ENCODE measurements at regions not wholly inside any gene's neighbourhood (a gene's known extent, or its start where the extent isn't known, plus 50 kb on each side); places are given as distances from the start of the nearest gene placed in this dataset.

GRCh38 chr16:85514295-85514597 lies 98.9 kb upstream of the GSE1 start:
- Histone ChIP-seq H2AFZ (ENCODE audit: low read depth) (no peak overlapping the region; the same call in 1 of the 2 replicates), H3K9me2 (no peaks in the 10 kb centered on the region), H3K9me3 (no peaks in the 10 kb centered on the region), H3K4me3 (ENCODE audit: low read depth in 2 of 2, low read length in 1 of 2) (0 out of 4 replicates have a peak overlapping the region, but pooled peaks of 1 of the 2 experiments have one; percentile 9), H3K4me1 (ENCODE audit: control insufficient read depth in 1 of 2, insufficient read depth in 2 of 2, low read depth in 1 of 2, low read length in 1 of 2) (peaks cover 25 to 48% of the 10 kb centered on the region in 2 experiments; a peak in 3 of 4 replicates), H3K4me2 (peak overlapping the region; percentile 63), H3K79me2 (ENCODE audit: insufficient read depth) (no peaks in the 10 kb centered on the region), H3K27ac (ENCODE audit: low read depth in 2 of 2, low read length in 1 of 2) (peak overlapping the region; percentile 68 to 81), H3K36me3 (replicated peaks in 1 of 2; ENCODE audit: control insufficient read depth in 1 of 2, insufficient read depth in 2 of 2, low read length in 1 of 2) (no peaks in the 10 kb centered on the region), H4K20me1 (ENCODE audit: insufficient read depth) (no peaks in the 10 kb centered on the region), H3K9ac (peak overlapping the region; percentile 20; the same call in 1 of the 2 replicates), H3F3A (replicated peaks; ENCODE audit: insufficient read depth) (no peaks in the 10 kb centered on the region), H3K27me3 (ENCODE audit: insufficient read depth) (no peaks in the 10 kb centered on the region)
- TF ChIP-seq NFIC (IDR thresholded peaks at IDR 0.05; ENCODE audit: borderline replicate concordance), result peak; percentile 81
- TF ChIP-seq FOXJ3 (CRISPR knock-in tag; IDR thresholded peaks at IDR 0.05), result 0 out of 2 replicates have a peak, but pooled peaks have one; percentile 27
- TF ChIP-seq POLR2AphosphoS5 (IDR thresholded peaks at IDR 0.05; ENCODE audit: low read depth, low read length), result no peak
- peak; percentile 50; the same call in 1 of the 2 replicates for TF ChIP-seq PBX3 (IDR thresholded peaks at IDR 0.05)
- TF ChIP-seq EZH2phosphoT487 (IDR thresholded peaks at IDR 0.05; ENCODE audit: borderline replicate concordance, low read depth), result no peak
- POLR2A ChIA-PET, result interaction anchor here (0.5 to 1.8 kb wide), 2 partner anchors 27 to 100 kb away, joined by 3 to 4 read pairs; no protein-coding TSS in a partner anchor
- DNase-seq, result no peak
- WGBS (ENCODE audit: low lambda C conversion rate), result 6% methylated on average over 5 of the region's 8 CpGs
- CTCF ChIA-PET, result interaction anchor here (1.1 to 3.3 kb wide), 8 partner anchors 12 to 96 kb away, joined by 3 to 16 read pairs (median 4); no protein-coding TSS in a partner anchor

- Histone ChIP-seq H3K9ac (peak overlapping the region; percentile 55; the same call in 1 of the 2 replicates), H3K79me2 (ENCODE audit: insufficient read depth) (no peaks in the 10 kb centered on the region), H3K9me2 (no peaks in the 10 kb centered on the region), H3K4me2 (peak overlapping the region; percentile 63), H3K36me3 (replicated peaks in 1 of 2; ENCODE audit: control insufficient read depth in 1 of 2, insufficient read depth in 2 of 2, low read length in 1 of 2) (no peaks in the 10 kb centered on the region), H4K20me1 (ENCODE audit: insufficient read depth) (no peaks in the 10 kb centered on the region), H3F3A (replicated peaks; ENCODE audit: insufficient read depth) (no peaks in the 10 kb centered on the region), H3K9me3 (no peaks in the 10 kb centered on the region), H3K27me3 (ENCODE audit: insufficient read depth) (no peaks in the 10 kb centered on the region), H2AFZ (ENCODE audit: low read depth) (no peak overlapping the region; the same call in 1 of the 2 replicates), H3K4me1 (ENCODE audit: control insufficient read depth in 1 of 2, insufficient read depth in 2 of 2, low read depth in 1 of 2, low read length in 1 of 2) (peaks cover 25 to 48% of the 10 kb centered on the region in 2 experiments; a peak in 3 of 4 replicates), H3K27ac (ENCODE audit: low read depth in 2 of 2, low read length in 1 of 2) (peak overlapping the region; percentile 68 to 81), H3K4me3 (ENCODE audit: low read depth in 2 of 2, low read length in 1 of 2) (peak overlapping the region in 1 of 2 experiments; percentile 9; a peak in 1 of 4 replicates)
- peak; percentile 84 for DNase-seq
- ChIA-PET POLR2A (interaction anchor here (0.5 to 1.8 kb wide), 4 partner anchors 26 to 99 kb away, joined by 3 to 16 read pairs (median 4); no protein-coding TSS in a partner anchor), CTCF (interaction anchor here (0.6 to 3.3 kb wide), 13 partner anchors 12 to 134 kb away, joined by 3 to 16 read pairs (median 3); no protein-coding TSS in a partner anchor)
- 11% methylated on average over 14 of the region's 18 CpGs for whole genome bisulfite sequencing (ENCODE audit: low lambda C conversion rate)
- TF ChIP-seq TAF1 (IDR thresholded peaks at IDR 0.05; ENCODE audit: borderline replicate concordance, low read depth, low read length) (no peak), MXI1 (IDR thresholded peaks at IDR 0.05; ENCODE audit: low read depth, low read length) (peak; percentile 75; the same call in 1 of the 2 replicates), REST (IDR thresholded peaks at IDR 0.05; ENCODE audit: low read depth, low read length) (no peak), SIN3A (IDR thresholded peaks at IDR 0.05; ENCODE audit: borderline replicate concordance, low read depth, low read length) (0 out of 2 replicates have a peak, but pooled peaks have one; percentile 9), POLR2AphosphoS5 (IDR thresholded peaks at IDR 0.05; ENCODE audit: low read depth, low read length) (peak; percentile 5; the same call in 1 of the 2 replicates), MAX (IDR thresholded peaks at IDR 0.05; ENCODE audit: low read depth) (no peak; the same call in 1 of the 2 replicates), EZH2phosphoT487 (IDR thresholded peaks at IDR 0.05; ENCODE audit: borderline replicate concordance, low read depth) (no peak), USF2 (IDR thresholded peaks at IDR 0.05; ENCODE audit: borderline replicate concordance, low read depth, low read length) (no peak), CHD2 (IDR thresholded peaks at IDR 0.05; ENCODE audit: low read length, partially characterized antibody) (peak; percentile 43), IRF3 (IDR thresholded peaks at IDR 0.05; ENCODE audit: low read depth, low read length) (no peak), SMC3 (IDR thresholded peaks at IDR 0.05; ENCODE audit: low read depth, low read length) (no peak), FOXM1 (IDR thresholded peaks at IDR 0.05; ENCODE audit: low read depth) (no peak), RXRA (IDR thresholded peaks at IDR 0.05; ENCODE audit: borderline replicate concordance, low read depth) (no peak; the same call in 1 of the 2 replicates), NRF1 (IDR thresholded peaks at IDR 0.05; ENCODE audit: low read depth, low read length) (no peak)
Measured at GRCh38 chr16:85514598-85515318, 98.4 kb upstream of the GSE1 start.
